Adrenal gland (tissue), 9 donors: ENCODE measurements at regions not wholly inside any gene's neighbourhood (a gene's known extent, or its start where the extent isn't known, plus 50 kb on each side); places are given as distances from the start of the nearest gene placed in this dataset.

Experiments
- DNase-seq, 7 donors: peaks; one replicate each; pipeline ENCODE4 v3.0.0-alpha.2; 2019 to 2020
- H3K27ac ChIP-seq, 5 donors: fragments of 200-600 bp; sonication (generic) in 4 of 5; 1 replicate in 3 of 5; 2 replicates in 2 of 5; pipeline versions ENCODE4 v1.5.1 to v1.8.0; 2016 to 2020; ENCODE audit warnings: mild to moderate bottlenecking in 1 of 5
- H3K27me3 ChIP-seq: fragments of 200-600 bp; 2 replicates; pipeline ENCODE4 v1.8.0; 2021
- H3K36me3 ChIP-seq, 2 donors: fragments of 200-600 bp; replicated peaks in 1 of 2; 1 replicate in 1 of 2; 2 replicates in 1 of 2; pipeline versions ENCODE4 v1.5.1 to v1.8.0; 2018 to 2022
- H3K4me1 ChIP-seq, 2 donors: fragments of 200-600 bp; replicated peaks in 1 of 2; 1 replicate in 1 of 2; 2 replicates in 1 of 2; pipeline versions ENCODE4 v1.5.1 to v1.8.0; 2018 to 2021
- H3K4me3 ChIP-seq, 4 donors: fragments of 200-600 bp; sonication (generic) in 3 of 4; one replicate each; pipeline ENCODE4 v1.5.1; 2016 to 2018
- H3K9me3 ChIP-seq, 3 donors: fragments of 200-600 bp; sonication (generic) in 1 of 3; replicated peaks in 1 of 3; 1 replicate in 2 of 3; 2 replicates in 1 of 3; pipeline versions ENCODE4 v1.5.1 to v1.8.0; 2016 to 2021
- CTCF ChIP-seq, 6 experiments: fragments of 450-650 bp in 4 of 6; fragments of 200-600 bp in 2 of 6; sonication (generic) in 1 of 6; IDR thresholded peaks; 1 replicate in 5 of 6; 2 replicates in 1 of 6; pipeline versions ENCODE4 v1.5.1 to v1.8.0; 2016 to 2021; ENCODE audit warnings: antibody characterized with exemption in 6 of 6, mild to moderate bottlenecking in 2 of 6, moderate library complexity in 1 of 6
- POLR2A ChIP-seq, 2 donors: fragments of 450-650 bp; IDR thresholded peaks; one replicate each; pipeline ENCODE4 v1.6.1; 2017; ENCODE audit warnings: antibody characterized with exemption in 2 of 2, mild to moderate bottlenecking in 2 of 2, moderate library complexity in 1 of 2
- WGBS, 4 donors: extraction: QIAGEN DNeasy Blood & Tissue Kit in 2 of 4; methylation state at CpG; one replicate each; pipeline versions ENCODE4 v1.1.5 to v1.1.7; 2013 to 2017; 5-methylcytosine and 5-hydroxymethylcytosine counted together
- intact Hi-C, 2 donors: fragments of 100-400 bp; cut with DNase I; formaldehyde crosslinking; loops; one replicate each; pipeline versions ENCODE4 v1.14.1 to v1.15.0; 2022 to 2023
- donor health status: healthy with polysubstance abuse.
- donor health status: Bipolar disorder and iron deficiency.
- donor health status: DM: yes; HTN: yes; CAD: no.
- donor health status: DM: no; HTN: no; CAD: no.
- donor health status: DM: no; HTN: no; CAD: no.

GRCh38 chr4:38495446-38495845 is 168.6 kb upstream of the KLF3 start:
- no peaks in the 10 kb centered on the region for H3K27me3 ChIP-seq
- intact Hi-C loops, result no loop called here
- H3K4me1 ChIP-seq, result no peaks in the 10 kb centered on the region
- H3K4me3 ChIP-seq, result no peak overlapping the region
- H3K36me3 ChIP-seq, result no peaks in the 10 kb centered on the region
- TF ChIP-seq CTCF (IDR thresholded peaks at IDR 0.05), result no peak
- TF ChIP-seq POLR2A (IDR thresholded peaks at IDR 0.05), result no peak
- 74 to 92% (median 87%) methylated on average over 3 of the region's 3 CpGs for WGBS, 4 donors
- no peak for DNase-seq
- no peak overlapping the region for H3K27ac ChIP-seq
- no peaks in the 10 kb centered on the region for H3K9me3 ChIP-seq

- no peak for DNase-seq
These were observed 166.9 kb upstream of the KLF3 start for GRCh38 chr4:38497121-38497520.

GRCh38 chr4:38499101-38499500 is 164.9 kb upstream of the KLF3 start:
- Histone ChIP-seq H3K27ac (no peak overlapping the region), H3K9me3 (no peaks in the 10 kb centered on the region), H3K36me3 (no peaks in the 10 kb centered on the region), H3K27me3 (no peaks in the 10 kb centered on the region), H3K4me3 (no peak overlapping the region), H3K4me1 (no peaks in the 10 kb centered on the region)
- intact Hi-C loops, result no loop called here
- 60 to 71% (median 63%) methylated on average over 1 of the region's 1 CpG for WGBS, 4 donors
- TF ChIP-seq POLR2A (IDR thresholded peaks at IDR 0.05) (no peak), CTCF (IDR thresholded peaks at IDR 0.05) (no peak)
- no peak for DNase-seq

More at GRCh38 chr4:38497121-38497520, 166.9 kb upstream of the KLF3 start:
- Histone ChIP-seq H3K36me3 (no peaks in the 10 kb centered on the region), H3K4me3 (no peak overlapping the region), H3K9me3 (no peaks in the 10 kb centered on the region), H3K27me3 (no peaks in the 10 kb centered on the region), H3K4me1 (no peaks in the 10 kb centered on the region), H3K27ac (no peak overlapping the region)
- intact Hi-C loops, result no loop called here
- WGBS, 4 donors, result 86 to 91% (median 91%) methylated on average over 3 of the region's 3 CpGs
- TF ChIP-seq CTCF (IDR thresholded peaks at IDR 0.05) (no peak), POLR2A (IDR thresholded peaks at IDR 0.05) (no peak)

- H3K4me1 ChIP-seq, result no peaks in the 10 kb centered on the region
- TF ChIP-seq POLR2A (IDR thresholded peaks at IDR 0.05), result no peak
- TF ChIP-seq CTCF (IDR thresholded peaks at IDR 0.05), result no peak
- H3K36me3 ChIP-seq, result no peaks in the 10 kb centered on the region
- no peak for DNase-seq
- H3K27ac ChIP-seq, result no peak overlapping the region
- no peak overlapping the region for H3K4me3 ChIP-seq
- intact Hi-C loops, result no loop called here
- WGBS, 4 donors, result 91 to 96% (median 94%) methylated on average over 2 of the region's 2 CpGs
- no peaks in the 10 kb centered on the region for H3K27me3 ChIP-seq
- no peaks in the 10 kb centered on the region for H3K9me3 ChIP-seq
These were observed 163.6 kb upstream of the KLF3 start for GRCh38 chr4:38500433-38500832.
